HG03432 (cell line): ENCODE measurements at regions not wholly inside any gene's neighbourhood (a gene's known extent, or its start where the extent isn't known, plus 50 kb on each side); places are given as distances from the start of the nearest gene placed in this dataset.

Experiments used
- ATAC-seq: cut with Tn5 transposase; IDR thresholded peaks from one replicate; pipeline ENCODE4 v1.9.1; 2021; ENCODE audit warnings: mild to moderate bottlenecking, moderate library complexity; ENCODE audit not compliant: unreplicated experiment

- ATAC-seq, result no peak
These were observed 107.5 kb downstream of the CYSLTR2 start for GRCh38 chr13:48761256-48761655.

- ATAC-seq, result peak; percentile 85
These were observed 115.5 kb downstream of the CYSLTR2 start for GRCh38 chr13:48769107-48769704.

- ATAC-seq, result no peak
These were observed 116.6 kb downstream of the CYSLTR2 start for GRCh38 chr13:48770372-48770771.

GRCh38 chr13:48772908-48773307 lies 119.2 kb downstream of the CYSLTR2 start:
- no peak for ATAC-seq

- ATAC-seq, result no peak
These were observed 120.0 kb downstream of the CYSLTR2 start for GRCh38 chr13:48773531-48774275.

- ATAC-seq, result no peak
These were observed 121.6 kb downstream of the CYSLTR2 start for GRCh38 chr13:48775285-48775684.

- ATAC-seq, result no peak
These were observed 122.1 kb downstream of the CYSLTR2 start for GRCh38 chr13:48775804-48776203.

GRCh38 chr13:48776401-48776800 lies 122.7 kb downstream of the CYSLTR2 start:
- no peak for ATAC-seq

- no peak for ATAC-seq
These were observed 124.9 kb downstream of the CYSLTR2 start for GRCh38 chr13:48778610-48779009.

GRCh38 chr13:48780713-48781341 lies 127.1 kb downstream of the CYSLTR2 start:
- no peak for ATAC-seq

- no peak for ATAC-seq
These were observed 128.7 kb downstream of the CYSLTR2 start for GRCh38 chr13:48782429-48782840.

- ATAC-seq, result no peak
These were observed 129.5 kb downstream of the CYSLTR2 start for GRCh38 chr13:48783181-48783630.

GRCh38 chr13:48783695-48784230 lies 130.0 kb downstream of the CYSLTR2 start:
- no peak for ATAC-seq

- no peak for ATAC-seq
These were observed 131.3 kb downstream of the CYSLTR2 start for GRCh38 chr13:48784916-48785548.

- no peak for ATAC-seq
These were observed 136.5 kb downstream of the CYSLTR2 start for GRCh38 chr13:48790199-48790598.

GRCh38 chr13:48790966-48791365 lies 137.2 kb downstream of the CYSLTR2 start:
- no peak for ATAC-seq

GRCh38 chr13:48797127-48797526 lies 143.4 kb downstream of the CYSLTR2 start:
- no peak for ATAC-seq

GRCh38 chr13:48797761-48798160 lies 144.0 kb downstream of the CYSLTR2 start:
- ATAC-seq, result no peak

GRCh38 chr13:48798180-48798579 lies 144.5 kb downstream of the CYSLTR2 start:
- no peak for ATAC-seq

- ATAC-seq, result no peak
These were observed 147.5 kb downstream of the CYSLTR2 start for GRCh38 chr13:48801255-48801654.
